ENCODE measurements at regions not wholly inside any gene's neighbourhood (a gene's known extent, or its start where the extent isn't known, plus 50 kb on each side); places are given as distances from the start of the nearest gene placed in this dataset.
"Not testable (repeated sequence)": the region's sequence is repeated elsewhere in the genome, so short reads cannot be mapped to it uniquely, and the experiment has no call there.

DNA sequence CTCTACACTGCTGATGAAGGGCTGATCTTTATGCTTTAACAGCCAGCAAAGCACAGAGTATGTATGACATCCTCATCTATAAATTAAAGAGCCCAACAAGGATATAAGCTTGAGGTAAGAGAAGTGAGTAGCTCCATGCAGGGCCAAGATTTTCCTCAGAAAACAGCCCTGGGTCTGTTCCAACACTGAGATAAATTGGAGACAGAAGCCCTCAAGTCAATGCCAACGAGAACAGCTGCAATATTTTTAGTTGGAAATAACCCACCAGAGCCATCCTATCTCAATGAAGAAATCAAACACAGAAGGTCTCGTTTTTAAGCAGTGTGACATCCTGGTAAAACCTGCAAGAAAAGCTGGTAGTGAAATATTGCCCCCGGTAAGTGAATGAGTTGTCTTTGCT is 297.0 kb upstream of the AUTS2 start:
- ChIA-PET POLR2A (no interaction called here), CTCF (no interaction called here)
- no peak for TF ChIP-seq CTCF (IDR thresholded peaks at IDR 0.05; ENCODE audit: control extremely low read depth, extremely low read depth, low read depth, missing control alignments)
- no peak for DNase-seq (ENCODE audit: extremely low spot score)

- CTCF ChIA-PET, result no interaction called here
- no peak for TF ChIP-seq CTCF (IDR thresholded peaks at IDR 0.05; ENCODE audit: control extremely low read depth, extremely low read depth, low read depth, missing control alignments)
- DNase-seq (ENCODE audit: extremely low spot score), result no peak
- POLR2A ChIA-PET, result no interaction called here
These were observed 288.7 kb upstream of the AUTS2 start for GRCh38 chr7:69309601-69310000.

DNA sequence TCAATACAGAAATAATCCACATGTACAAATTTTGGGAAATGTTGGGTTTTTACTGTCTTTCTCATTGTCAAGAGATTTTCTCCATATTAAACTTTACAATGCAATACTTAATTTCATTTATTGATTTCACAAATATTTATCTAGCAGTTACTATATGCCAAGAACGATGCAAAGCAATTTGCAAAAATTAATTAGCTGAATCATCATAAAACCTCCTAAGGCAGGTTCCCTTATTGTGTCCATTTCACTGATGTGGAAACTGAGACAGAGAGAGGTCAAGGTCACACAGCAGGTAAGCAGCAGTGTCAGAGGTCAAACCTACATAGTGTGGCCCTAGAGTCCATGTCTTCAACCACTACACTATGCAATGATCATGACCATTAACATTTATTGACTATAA is 286.8 kb upstream of the AUTS2 start:
- DNase-seq (ENCODE audit: extremely low spot score), result no peak
- ChIA-PET POLR2A (no interaction called here), CTCF (no interaction called here)
- no peak for TF ChIP-seq CTCF (IDR thresholded peaks at IDR 0.05; ENCODE audit: control extremely low read depth, extremely low read depth, low read depth, missing control alignments)

GRCh38 chr7:69313852-69314251 is 284.4 kb upstream of the AUTS2 start:
- DNase-seq (ENCODE audit: extremely low spot score); POLR2A ChIA-PET: not testable (repeated sequence)
- CTCF ChIA-PET, result interaction anchor here (1.0 kb wide), 1 partner anchor 31 kb away, joined by 3 read pairs; no protein-coding TSS in a partner anchor

DNA sequence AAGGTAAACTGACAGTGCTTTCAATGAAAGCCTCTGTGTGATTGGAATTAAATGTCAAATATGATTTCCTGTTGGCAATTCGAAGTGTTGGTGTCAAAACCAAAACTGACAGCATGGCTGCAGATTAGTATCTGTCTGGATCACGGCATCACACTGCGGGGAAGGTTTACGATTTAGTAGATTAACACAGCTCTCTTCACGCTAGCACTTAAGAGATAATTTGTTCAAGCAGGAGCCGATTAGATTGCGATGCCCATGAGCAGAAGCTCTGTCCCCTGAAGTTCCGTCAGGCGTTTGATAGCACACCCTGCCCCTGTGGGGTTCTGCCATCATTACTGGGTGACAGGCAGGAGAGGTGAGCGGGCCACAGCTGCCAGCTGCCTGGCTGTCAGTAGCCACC is 279.5 kb upstream of the AUTS2 start:
- DNase-seq (ENCODE audit: extremely low spot score), result no peak
- no peak for TF ChIP-seq CTCF (IDR thresholded peaks at IDR 0.05; ENCODE audit: control extremely low read depth, extremely low read depth, low read depth, missing control alignments)
- ChIA-PET POLR2A (no interaction called here), CTCF (no interaction called here)

DNA sequence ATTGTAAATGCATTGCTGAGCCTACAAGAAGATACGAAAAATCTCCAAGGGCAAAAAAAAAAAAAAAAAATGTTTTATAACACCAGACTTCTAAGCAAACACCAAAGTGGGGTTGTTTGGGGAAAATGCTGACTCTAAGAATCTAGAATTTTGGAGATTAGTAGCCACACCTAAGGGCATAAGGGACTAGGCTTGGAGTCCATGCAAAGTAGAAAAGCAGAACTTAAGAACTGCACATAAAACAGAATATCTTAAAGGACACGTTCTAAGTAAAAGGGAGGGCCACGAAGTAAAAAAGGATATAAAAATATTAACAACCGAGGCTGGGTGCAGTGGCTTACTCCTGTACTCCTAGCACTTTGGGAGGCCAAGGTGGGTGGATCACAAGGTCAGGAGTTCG is 269.8 kb upstream of the AUTS2 start:
- no peak for TF ChIP-seq CTCF (IDR thresholded peaks at IDR 0.05; ENCODE audit: control extremely low read depth, extremely low read depth, low read depth, missing control alignments)
- CTCF ChIA-PET, result no interaction called here
- no peak for DNase-seq (ENCODE audit: extremely low spot score)
- POLR2A ChIA-PET, result no interaction called here

- no peak for TF ChIP-seq CTCF (IDR thresholded peaks at IDR 0.05; ENCODE audit: control extremely low read depth, extremely low read depth, low read depth, missing control alignments)
- ChIA-PET POLR2A (no interaction called here), CTCF (interaction anchor here (1.3 kb wide), 1 partner anchor 47 kb away, joined by 3 read pairs; no protein-coding TSS in a partner anchor)
- no peak for DNase-seq (ENCODE audit: extremely low spot score)
These were observed 263.6 kb upstream of the AUTS2 start for GRCh38 chr7:69334701-69335100.
